ENCODE measurements at regions not wholly inside any gene's neighbourhood (a gene's known extent, or its start where the extent isn't known, plus 50 kb on each side); places are given as distances from the start of the nearest gene placed in this dataset.

GRCh38 chr2:207423886-207424285 lies 105.9 kb upstream of the CREB1 start (continued):
- no peak for TF ChIP-seq CTCF (IDR thresholded peaks at IDR 0.05 in 2 of 3, conservative IDR thresholded peaks at IDR 0.05 in 1 of 3; ENCODE audit: control insufficient read depth in 2 of 3, extremely low read depth in 1 of 3, insufficient read depth in 1 of 3, low read depth in 3 of 3, low read length in 3 of 3)
- TF ChIP-seq WRNIP1 (IDR thresholded peaks at IDR 0.05; ENCODE audit: borderline replicate concordance, low read depth, low read length): no peak
- TF ChIP-seq SMARCA5 (IDR thresholded peaks at IDR 0.05): no peak
- TF ChIP-seq ATF7 (IDR thresholded peaks at IDR 0.05; ENCODE audit: low read depth): peak; percentile 49
- TF ChIP-seq ASH2L (IDR thresholded peaks at IDR 0.05; ENCODE audit: borderline replicate concordance, low read depth): no peak
- TF ChIP-seq ZNF274 (IDR thresholded peaks at IDR 0.05; ENCODE audit: insufficient read depth, insufficient read length): no peak
- no peak for TF ChIP-seq NFYA (IDR thresholded peaks at IDR 0.05; ENCODE audit: borderline replicate concordance, low read depth, low read length)
- TF ChIP-seq CHD2 (IDR thresholded peaks at IDR 0.05; ENCODE audit: borderline replicate concordance, low read depth, low read length): no peak
- TF ChIP-seq NFXL1 (IDR thresholded peaks at IDR 0.05; ENCODE audit: borderline replicate concordance): no peak
- TF ChIP-seq RAD51 (IDR thresholded peaks at IDR 0.05): peak; percentile 34; the same call in 1 of the 2 replicates
- TF ChIP-seq PAX8 (IDR thresholded peaks at IDR 0.05): no peak
- TF ChIP-seq YBX1 (IDR thresholded peaks at IDR 0.05): no peak
- TF ChIP-seq CREB1 (IDR thresholded peaks at IDR 0.05; ENCODE audit: low read depth): no peak
- TF ChIP-seq NR2F1 (conservative IDR thresholded peaks at IDR 0.05): peak; percentile 62

- SMC1A ChIA-PET (ENCODE audit: uncharacterized antibody, unreplicated experiment): no interaction called here
- no peak overlapping the region for H3K9ac ChIP-seq (ENCODE audit: control insufficient read depth, insufficient read depth, low read length)
- intact Hi-C loops (cut with micrococcal nuclease; ENCODE audit: unreplicated experiment): no loop called here
- no peak overlapping the region for H3K4me3 ChIP-seq
- no peaks in the 10 kb centered on the region for H3K36me3 ChIP-seq (ENCODE audit: control insufficient read depth in 2 of 2, insufficient read depth in 2 of 2, low read length in 1 of 2)
- H3K9me3 ChIP-seq (replicated peaks; ENCODE audit: control insufficient read depth, insufficient read depth, low read length): peaks cover 5% of the 10 kb centered on the region; the same call in 2 of the 3 replicates
- in situ Hi-C loops (cut with MboI): no loop called here
- no peaks in the 10 kb centered on the region for H3K79me2 ChIP-seq (ENCODE audit: control insufficient read depth, insufficient read depth, low read length)
- POLR2A ChIA-PET: no interaction called here
- no peaks in the 10 kb centered on the region for H4K20me1 ChIP-seq (ENCODE audit: control insufficient read depth, insufficient read depth)
- no peak overlapping the region for H3K4me2 ChIP-seq (ENCODE audit: control insufficient read depth, insufficient read depth)
- peaks cover 5% of the 10 kb centered on the region; the same call in 1 of the 2 replicates for H3K4me1 ChIP-seq (ENCODE audit: control insufficient read depth, insufficient read depth, low read length)
- CTCF ChIA-PET: no interaction called here
- FAIRE-seq: no peak
- DNase-seq (ENCODE audit: low read depth, low spot score): no peak
- no peak overlapping the region for H3K27ac ChIP-seq (ENCODE audit: control insufficient read depth, insufficient read depth)
- RAD21 ChIA-PET (ENCODE audit: unreplicated experiment): no interaction called here
- BruUV-seq (replicated peaks): no TSS peak
- no peaks in the 10 kb centered on the region for H3K27me3 ChIP-seq (replicated peaks in 1 of 2; ENCODE audit: control insufficient read depth in 2 of 2, insufficient read depth in 2 of 2, low read length in 1 of 2)
- WGBS (ENCODE audit: insufficient coverage, insufficient replicate concordance, low lambda C conversion rate, missing lambda C conversion rate): 53% methylated on average over 2 of the region's 2 CpGs
- no peak overlapping the region for H2AFZ ChIP-seq (ENCODE audit: control insufficient read depth, low read depth, low read length)
- ATAC-seq: no peak
- TF ChIP-seq EGR1 (IDR thresholded peaks at IDR 0.05; ENCODE audit: borderline replicate concordance in 1 of 2, low read depth in 2 of 2, low read length in 2 of 2) (no peak), EED (IDR thresholded peaks at IDR 0.05; ENCODE audit: low read depth) (no peak), BHLHE40 (IDR thresholded peaks at IDR 0.05; ENCODE audit: borderline replicate concordance in 1 of 2, low read depth in 2 of 2, low read length in 1 of 2) (no peak), YY1 (IDR thresholded peaks at IDR 0.05; ENCODE audit: low read depth, low read length) (no peak), RUNX3 (IDR thresholded peaks at IDR 0.05; ENCODE audit: low read length) (no peak)
- TF ChIP-seq, protein P1, sequence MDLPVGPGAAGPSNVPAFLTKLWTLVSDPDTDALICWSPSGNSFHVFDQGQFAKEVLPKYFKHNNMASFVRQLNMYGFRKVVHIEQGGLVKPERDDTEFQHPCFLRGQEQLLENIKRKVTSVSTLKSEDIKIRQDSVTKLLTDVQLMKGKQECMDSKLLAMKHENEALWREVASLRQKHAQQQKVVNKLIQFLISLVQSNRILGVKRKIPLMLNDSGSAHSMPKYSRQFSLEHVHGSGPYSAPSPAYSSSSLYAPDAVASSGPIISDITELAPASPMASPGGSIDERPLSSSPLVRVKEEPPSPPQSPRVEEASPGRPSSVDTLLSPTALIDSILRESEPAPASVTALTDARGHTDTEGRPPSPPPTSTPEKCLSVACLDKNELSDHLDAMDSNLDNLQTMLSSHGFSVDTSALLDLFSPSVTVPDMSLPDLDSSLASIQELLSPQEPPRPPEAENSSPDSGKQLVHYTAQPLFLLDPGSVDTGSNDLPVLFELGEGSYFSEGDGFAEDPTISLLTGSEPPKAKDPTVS (IDR thresholded peaks at IDR 0.05; ENCODE audit: low read depth, low read length): no peak
- TF ChIP-seq, protein P2, sequence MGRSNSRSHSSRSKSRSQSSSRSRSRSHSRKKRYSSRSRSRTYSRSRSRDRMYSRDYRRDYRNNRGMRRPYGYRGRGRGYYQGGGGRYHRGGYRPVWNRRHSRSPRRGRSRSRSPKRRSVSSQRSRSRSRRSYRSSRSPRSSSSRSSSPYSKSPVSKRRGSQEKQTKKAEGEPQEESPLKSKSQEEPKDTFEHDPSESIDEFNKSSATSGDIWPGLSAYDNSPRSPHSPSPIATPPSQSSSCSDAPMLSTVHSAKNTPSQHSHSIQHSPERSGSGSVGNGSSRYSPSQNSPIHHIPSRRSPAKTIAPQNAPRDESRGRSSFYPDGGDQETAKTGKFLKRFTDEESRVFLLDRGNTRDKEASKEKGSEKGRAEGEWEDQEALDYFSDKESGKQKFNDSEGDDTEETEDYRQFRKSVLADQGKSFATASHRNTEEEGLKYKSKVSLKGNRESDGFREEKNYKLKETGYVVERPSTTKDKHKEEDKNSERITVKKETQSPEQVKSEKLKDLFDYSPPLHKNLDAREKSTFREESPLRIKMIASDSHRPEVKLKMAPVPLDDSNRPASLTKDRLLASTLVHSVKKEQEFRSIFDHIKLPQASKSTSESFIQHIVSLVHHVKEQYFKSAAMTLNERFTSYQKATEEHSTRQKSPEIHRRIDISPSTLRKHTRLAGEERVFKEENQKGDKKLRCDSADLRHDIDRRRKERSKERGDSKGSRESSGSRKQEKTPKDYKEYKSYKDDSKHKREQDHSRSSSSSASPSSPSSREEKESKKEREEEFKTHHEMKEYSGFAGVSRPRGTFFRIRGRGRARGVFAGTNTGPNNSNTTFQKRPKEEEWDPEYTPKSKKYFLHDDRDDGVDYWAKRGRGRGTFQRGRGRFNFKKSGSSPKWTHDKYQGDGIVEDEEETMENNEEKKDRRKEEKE (IDR thresholded peaks at IDR 0.05): no peak
Observed at GRCh38 chr2:207427986-207428385, 101.8 kb upstream of the CREB1 start.

Measured in GM12878 (cell line).